Body of pancreas (tissue), 4 donors: ENCODE measurements at regions not wholly inside any gene's neighbourhood (a gene's known extent, or its start where the extent isn't known, plus 50 kb on each side); places are given as distances from the start of the nearest gene placed in this dataset.

ENCODE experiments used
- ATAC-seq: fragments of 150-250 bp; one replicate; pipeline ENCODE4 v1.9.1; 2016
- DNase-seq, 4 donors: peaks; one replicate each; pipeline ENCODE4 v3.0.0-alpha.2; 2019
- H3K27ac ChIP-seq, 4 donors: fragments of 200-600 bp; sonication (generic); 1 replicate in 3 of 4; 2 replicates in 1 of 4; pipeline versions ENCODE4 v1.5.1 to v1.6.1; 2016 to 2019; ENCODE audit warnings: mild to moderate bottlenecking in 1 of 4, mixed read lengths in 1 of 4, moderate library complexity in 1 of 4
- H3K27me3 ChIP-seq, 2 donors: fragments of 200-600 bp; sonication (generic); one replicate each; pipeline ENCODE4 v1.6.0; 2016; ENCODE audit warnings: mild to moderate bottlenecking in 1 of 2
- H3K36me3 ChIP-seq, 2 donors: fragments of 200-600 bp; sonication (generic); replicated peaks in 1 of 2; 2 replicates each; pipeline ENCODE4 v1.5.1; 2016; ENCODE audit warnings: low read depth in 2 of 2; ENCODE audit not compliant: insufficient read depth in 1 of 2
- H3K4me1 ChIP-seq: fragments of 200-600 bp; sonication (generic); one replicate; pipeline ENCODE4 v1.6.0; 2016
- H3K4me3 ChIP-seq, 2 donors: fragments of 200-600 bp; sonication (generic); 1 replicate in 1 of 2; 2 replicates in 1 of 2; pipeline ENCODE4 v1.5.1; 2016 to 2019
- H3K9me3 ChIP-seq, 3 donors: fragments of 200-600 bp; sonication (generic); 1 replicate in 2 of 3; 2 replicates in 1 of 3; pipeline ENCODE4 v1.5.1; 2016
- POLR2A ChIP-seq, 3 donors: fragments of 450-650 bp; IDR thresholded peaks; one replicate each; pipeline ENCODE4 v1.6.1; 2016; ENCODE audit warnings: antibody characterized with exemption in 3 of 3, mild to moderate bottlenecking in 2 of 3
- WGBS, 2 donors: methylation state at CpG; one replicate each; pipeline ENCODE4 v1.1.5; 2017; 5-methylcytosine and 5-hydroxymethylcytosine counted together
- intact Hi-C: fragments of 100-400 bp; cut with DNase I; formaldehyde crosslinking; loops from one replicate; pipeline ENCODE4 v1.15.1; 2023
- TF ChIP-seq, protein P1 (sequence below), 7 experiments: fragments of 450-650 bp in 4 of 7; fragments of 200-600 bp in 3 of 7; sonication (generic) in 3 of 7; IDR thresholded peaks; one replicate each; pipeline ENCODE4 v1.5.1; 2016 to 2019; ENCODE audit warnings: antibody characterized with exemption in 7 of 7

- ATAC-seq (no peak), DNase-seq (peak in 2 of 4 donors; percentile 6)
- Histone ChIP-seq H3K27me3 (no peaks in the 10 kb centered on the region), H3K27ac (no peak overlapping the region), H3K9me3 (no peaks in the 10 kb centered on the region), H3K4me1 (peaks cover 61% of the 10 kb centered on the region), H3K4me3 (no peak overlapping the region), H3K36me3 (no peaks in the 10 kb centered on the region)
- intact Hi-C loops = no loop called here
- 92 to 98% methylated on average over 6 of the region's 6 CpGs for WGBS, 2 donors
- TF ChIP-seq, protein P1, sequence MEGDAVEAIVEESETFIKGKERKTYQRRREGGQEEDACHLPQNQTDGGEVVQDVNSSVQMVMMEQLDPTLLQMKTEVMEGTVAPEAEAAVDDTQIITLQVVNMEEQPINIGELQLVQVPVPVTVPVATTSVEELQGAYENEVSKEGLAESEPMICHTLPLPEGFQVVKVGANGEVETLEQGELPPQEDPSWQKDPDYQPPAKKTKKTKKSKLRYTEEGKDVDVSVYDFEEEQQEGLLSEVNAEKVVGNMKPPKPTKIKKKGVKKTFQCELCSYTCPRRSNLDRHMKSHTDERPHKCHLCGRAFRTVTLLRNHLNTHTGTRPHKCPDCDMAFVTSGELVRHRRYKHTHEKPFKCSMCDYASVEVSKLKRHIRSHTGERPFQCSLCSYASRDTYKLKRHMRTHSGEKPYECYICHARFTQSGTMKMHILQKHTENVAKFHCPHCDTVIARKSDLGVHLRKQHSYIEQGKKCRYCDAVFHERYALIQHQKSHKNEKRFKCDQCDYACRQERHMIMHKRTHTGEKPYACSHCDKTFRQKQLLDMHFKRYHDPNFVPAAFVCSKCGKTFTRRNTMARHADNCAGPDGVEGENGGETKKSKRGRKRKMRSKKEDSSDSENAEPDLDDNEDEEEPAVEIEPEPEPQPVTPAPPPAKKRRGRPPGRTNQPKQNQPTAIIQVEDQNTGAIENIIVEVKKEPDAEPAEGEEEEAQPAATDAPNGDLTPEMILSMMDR (IDR thresholded peaks at IDR 0.05) = no peak
- TF ChIP-seq POLR2A (IDR thresholded peaks at IDR 0.05) = no peak
These were observed 205.7 kb downstream of the TOMM20 start for GRCh38 chr1:234922987-234923386.

- H3K4me3 ChIP-seq = no peak overlapping the region
- H3K27ac ChIP-seq = peak overlapping the region; percentile 18 to 54 (median 44)
- no peaks in the 10 kb centered on the region for H3K9me3 ChIP-seq
- peak; percentile 24 for ATAC-seq
- WGBS, 2 donors = 27 to 33% methylated on average over 12 to 14 of the region's 14 CpGs
- H3K27me3 ChIP-seq = no peaks in the 10 kb centered on the region
- intact Hi-C loops = no loop called here
- TF ChIP-seq POLR2A (IDR thresholded peaks at IDR 0.05) = no peak
- TF ChIP-seq, protein P1 (IDR thresholded peaks at IDR 0.05) = no peak
- no peaks in the 10 kb centered on the region for H3K36me3 ChIP-seq
- peaks cover 67% of the 10 kb centered on the region for H3K4me1 ChIP-seq
- peak; percentile 66 to 84 (median 76) for DNase-seq
These were observed 207.2 kb downstream of the TOMM20 start for GRCh38 chr1:234921266-234922062.

GRCh38 chr1:234920843-234921140 lies 207.8 kb downstream of the TOMM20 start:
- no peaks in the 10 kb centered on the region for H3K9me3 ChIP-seq
- H3K27ac ChIP-seq = peak overlapping the region; percentile 18 to 54 (median 44)
- peaks cover 67% of the 10 kb centered on the region for H3K4me1 ChIP-seq
- H3K27me3 ChIP-seq = no peaks in the 10 kb centered on the region
- DNase-seq (peak in 1 of 4 donors; percentile 9), ATAC-seq (no peak)
- intact Hi-C loops = no loop called here
- TF ChIP-seq POLR2A (IDR thresholded peaks at IDR 0.05) = no peak
- TF ChIP-seq, protein P1 (IDR thresholded peaks at IDR 0.05) = no peak
- 56 to 58% methylated on average over 4 of the region's 4 CpGs for WGBS, 2 donors
- no peaks in the 10 kb centered on the region for H3K36me3 ChIP-seq
- H3K4me3 ChIP-seq = no peak overlapping the region

- 81 to 89% methylated on average over 8 of the region's 8 CpGs for WGBS, 2 donors
- H3K27ac ChIP-seq = peak overlapping the region in 2 of 4 donors; percentile 54 to 78
- TF ChIP-seq, protein P1 (IDR thresholded peaks at IDR 0.05) = no peak
- no peak for TF ChIP-seq POLR2A (IDR thresholded peaks at IDR 0.05)
These were observed 208.3 kb downstream of the TOMM20 start for GRCh38 chr1:234920136-234920842.

More at GRCh38 chr1:234920136-234920842, 208.3 kb downstream of the TOMM20 start:
- Histone ChIP-seq H3K36me3 (no peaks in the 10 kb centered on the region), H3K9me3 (no peaks in the 10 kb centered on the region), H3K27me3 (no peaks in the 10 kb centered on the region), H3K4me3 (no peak overlapping the region), H3K4me1 (peaks cover 64% of the 10 kb centered on the region)
- ATAC-seq (no peak), DNase-seq (peak in 1 of 4 donors; percentile 11)
- intact Hi-C loops = no loop called here
